ENCODE measurements at regions not wholly inside any gene's neighbourhood (a gene's known extent, or its start where the extent isn't known, plus 50 kb on each side); places are given as distances from the start of the nearest gene placed in this dataset.

DNA sequence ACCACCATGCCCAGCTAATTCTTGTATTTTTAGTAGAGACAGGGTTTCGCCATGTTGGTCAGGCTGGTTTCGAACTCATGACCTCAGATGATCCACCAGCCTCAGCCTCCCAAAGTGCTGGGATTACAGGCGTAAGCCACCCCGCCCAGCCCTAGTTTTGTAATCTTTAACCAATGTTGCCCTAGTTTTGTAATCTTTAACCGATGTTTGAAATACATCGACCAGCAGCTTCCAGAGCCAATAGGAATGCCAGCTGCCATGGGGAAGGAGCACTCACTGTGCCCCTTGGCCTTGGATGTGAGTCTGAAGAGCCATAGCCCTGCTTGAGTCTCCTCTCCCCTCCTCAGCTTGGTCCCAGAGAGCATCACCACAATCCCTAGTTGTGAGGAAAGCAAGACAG lies 209.3 kb upstream of the RGS6 start:
- DNase-seq = no peak

DNA sequence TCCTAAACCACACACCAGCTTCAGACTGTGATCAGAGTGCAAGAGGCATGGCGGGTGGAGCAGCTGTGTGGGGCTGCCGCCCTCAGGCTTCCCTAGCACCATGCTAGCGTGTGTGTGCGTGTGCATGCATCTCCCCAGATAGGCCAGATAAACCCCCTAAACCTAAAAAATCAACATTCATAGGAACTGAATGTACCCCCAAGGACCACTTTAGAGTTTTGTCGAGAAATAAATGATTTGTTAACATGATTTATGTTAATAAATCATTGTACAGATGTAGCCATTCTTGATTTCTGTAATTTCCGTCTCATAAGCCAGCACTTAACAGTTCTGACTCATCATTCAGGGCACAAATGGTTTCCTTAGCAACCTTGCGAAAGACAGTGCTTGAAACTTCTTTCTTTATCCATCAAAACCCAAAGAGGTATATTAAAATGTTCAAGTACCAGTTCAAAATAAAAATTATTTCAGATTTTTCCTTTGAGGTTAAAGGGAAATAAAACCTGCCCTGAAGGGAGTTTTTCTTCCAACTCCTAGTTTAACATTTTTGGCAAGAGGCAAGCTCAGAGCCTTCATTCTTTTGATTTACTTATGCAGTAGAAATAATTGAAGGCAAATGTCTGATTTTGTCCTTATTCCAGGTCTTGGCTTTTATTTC lies 206.2 kb upstream of the RGS6 start:
- DNase-seq = peak; percentile 73

DNA sequence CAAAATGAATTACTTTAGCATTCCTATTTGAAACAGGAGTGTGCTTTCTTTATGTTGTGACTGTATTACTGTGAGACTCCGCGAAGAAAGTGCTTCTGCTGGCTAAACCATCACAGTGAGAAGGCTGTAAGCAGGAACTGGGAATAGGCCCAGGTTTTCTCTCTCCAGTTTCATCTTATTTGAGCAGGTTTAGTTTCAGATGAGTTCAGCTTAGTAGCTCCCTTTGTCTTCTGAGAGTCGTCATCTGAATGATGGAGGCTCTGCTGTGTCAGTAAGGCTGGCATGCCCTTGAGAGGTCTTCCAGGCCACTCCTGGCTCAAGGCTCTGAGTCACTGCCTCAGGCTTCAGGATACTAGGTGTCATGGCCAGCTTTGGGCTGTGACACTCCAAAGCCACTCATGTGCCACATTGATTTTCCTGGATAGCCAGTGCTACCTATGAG lies 205.6 kb upstream of the RGS6 start:
- DNase-seq = peak; percentile 84

DNA sequence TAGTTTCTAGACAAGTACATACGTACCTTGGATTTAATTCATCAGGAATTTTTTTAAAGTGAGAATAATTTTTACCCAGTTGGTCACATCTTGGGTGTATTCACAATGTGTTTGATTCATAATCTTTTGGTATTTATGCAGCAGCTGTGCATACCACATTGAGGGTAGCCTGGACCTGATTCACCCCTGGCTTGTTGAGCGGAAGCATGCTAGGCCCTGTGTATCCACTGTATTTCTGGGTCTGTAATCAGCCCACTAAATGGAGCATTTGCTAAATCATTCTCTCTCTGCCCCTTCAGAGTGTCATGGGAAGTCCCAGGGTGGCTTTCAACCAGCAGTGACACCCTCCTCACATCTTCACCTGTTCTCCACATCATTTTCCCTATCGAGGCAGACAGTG lies 203.8 kb upstream of the RGS6 start:
- DNase-seq = no peak

DNA sequence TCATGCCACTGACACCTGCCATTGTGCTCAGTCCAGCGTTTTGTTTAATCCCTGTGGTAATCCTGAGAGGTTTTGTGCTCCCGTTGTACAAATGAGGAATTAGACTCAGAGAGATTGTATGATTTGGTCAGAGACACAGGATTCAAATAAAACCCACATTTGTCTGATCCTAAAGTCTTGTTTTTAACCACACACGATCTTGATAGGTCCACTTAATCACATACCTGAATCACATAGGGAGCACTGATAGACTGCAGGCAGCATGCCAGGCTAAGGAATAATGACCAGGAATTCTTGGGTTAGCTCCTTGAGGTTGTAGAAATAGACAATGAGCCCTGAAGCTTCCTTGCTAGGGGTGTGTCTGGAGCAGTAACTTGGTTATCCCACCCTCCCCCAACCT lies 202.6 kb upstream of the RGS6 start:
- DNase-seq = no peak

DNA sequence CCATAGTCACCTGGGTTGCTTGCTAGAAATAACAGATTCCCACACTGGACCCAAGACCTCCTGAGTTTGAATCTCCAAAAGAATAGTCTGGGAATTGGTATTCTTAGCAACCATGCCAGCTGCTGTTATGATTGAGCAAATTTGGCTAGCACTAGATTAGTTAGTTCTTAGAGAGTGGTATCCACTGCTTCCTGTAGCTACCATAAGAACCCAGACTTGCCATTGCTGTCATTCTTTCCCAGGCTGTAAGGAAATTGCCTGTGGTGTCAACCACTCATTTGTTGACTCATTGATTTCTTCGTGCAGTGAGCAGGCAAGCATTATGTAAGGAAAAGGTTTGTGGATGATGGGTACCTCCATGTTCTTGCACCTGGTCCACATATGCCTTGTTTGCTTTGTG lies 201.8 kb upstream of the RGS6 start:
- no peak for DNase-seq

DNA sequence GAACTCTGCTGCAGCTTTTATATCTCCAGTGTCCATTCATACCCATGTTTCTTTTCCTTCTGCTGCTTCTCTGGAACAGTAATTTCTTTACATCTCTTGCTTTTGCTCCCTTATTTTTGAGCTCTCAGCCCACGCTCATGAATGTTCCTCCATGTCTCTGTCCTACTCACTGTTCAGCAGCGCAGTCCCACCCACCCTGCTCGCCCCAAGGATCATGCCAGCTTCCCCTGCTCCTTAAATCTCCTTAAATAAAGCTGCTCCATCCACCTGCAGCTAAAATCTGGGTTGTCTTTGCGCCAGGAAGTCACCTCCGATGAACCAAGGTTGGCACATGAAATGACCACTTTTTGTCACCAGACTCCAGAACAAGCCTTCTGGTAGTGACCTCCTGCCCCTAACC lies 201.1 kb upstream of the RGS6 start:
- DNase-seq = no peak

DNA sequence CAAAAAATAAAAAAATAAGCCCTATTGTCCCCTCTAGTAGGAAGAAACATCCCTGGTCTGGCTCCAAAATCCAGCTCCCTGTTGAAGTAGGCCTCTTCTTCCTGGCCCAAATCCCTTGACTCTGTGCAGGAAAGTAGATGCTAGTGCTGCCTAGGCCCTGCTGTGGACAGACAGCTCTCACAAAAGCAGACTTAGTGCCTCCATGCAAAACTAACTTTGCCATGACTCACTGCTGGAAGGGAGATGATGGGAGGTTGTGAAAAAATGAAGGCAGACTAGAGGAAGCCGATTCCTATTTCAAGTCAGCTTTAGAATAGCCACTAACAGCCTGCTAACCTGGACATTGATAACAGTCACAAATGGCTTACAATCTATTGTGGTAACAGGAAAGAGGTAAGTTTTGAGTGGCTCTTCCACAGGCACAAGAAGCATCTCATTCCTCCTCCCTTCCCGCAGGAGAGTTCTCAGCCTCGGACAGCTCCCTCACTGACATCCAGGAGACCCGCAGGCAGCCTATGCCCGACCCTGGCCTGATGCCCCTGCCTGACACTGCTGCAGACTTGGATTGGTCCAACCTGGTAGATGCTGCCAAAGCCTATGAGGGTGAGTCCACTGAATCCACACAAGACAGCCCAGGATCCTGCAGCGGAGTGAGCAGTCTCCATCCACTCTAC lies 198.9 kb upstream of the RGS6 start:
- no peak for DNase-seq

DNA sequence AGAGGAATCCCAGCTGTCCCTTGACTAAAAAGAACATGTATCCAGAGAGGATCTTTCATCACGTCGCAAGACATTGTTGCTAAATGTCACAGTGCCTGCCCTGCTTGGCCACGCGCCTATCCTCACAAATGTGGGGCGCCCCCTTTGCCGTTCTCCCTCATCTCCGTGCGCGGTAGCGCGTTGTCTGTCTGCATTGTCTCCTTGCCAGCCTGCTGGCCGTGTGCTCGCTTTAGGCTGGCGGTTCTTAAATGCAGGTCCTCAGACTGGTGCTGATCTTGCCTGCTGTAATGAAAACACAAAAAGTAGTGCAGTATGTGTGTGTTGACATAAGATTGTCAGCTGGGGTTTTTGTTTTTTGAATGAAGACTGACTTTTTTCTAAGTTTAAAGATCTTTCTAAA lies 198.2 kb upstream of the RGS6 start:
- DNase-seq = peak; percentile 15

DNA sequence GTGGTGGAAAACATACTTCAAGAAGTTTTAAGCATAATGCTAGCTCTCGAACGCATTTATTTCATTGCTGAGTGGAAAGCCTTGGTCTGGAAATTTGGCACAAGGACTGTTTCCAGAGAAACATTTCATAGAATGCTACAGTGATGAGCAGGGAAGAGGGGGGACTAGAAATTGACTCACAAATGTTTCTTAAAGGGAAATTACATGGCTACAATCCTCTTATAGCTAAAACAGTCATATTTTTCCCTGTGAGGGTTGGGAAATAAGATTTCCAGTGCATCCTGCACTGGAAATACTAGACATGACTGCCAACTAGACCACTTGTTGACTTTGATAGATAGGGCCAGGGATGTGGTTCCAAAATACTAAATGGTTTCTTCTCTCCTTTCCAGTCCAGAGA lies 197.3 kb upstream of the RGS6 start:
- peak; percentile 83 for DNase-seq

DNA sequence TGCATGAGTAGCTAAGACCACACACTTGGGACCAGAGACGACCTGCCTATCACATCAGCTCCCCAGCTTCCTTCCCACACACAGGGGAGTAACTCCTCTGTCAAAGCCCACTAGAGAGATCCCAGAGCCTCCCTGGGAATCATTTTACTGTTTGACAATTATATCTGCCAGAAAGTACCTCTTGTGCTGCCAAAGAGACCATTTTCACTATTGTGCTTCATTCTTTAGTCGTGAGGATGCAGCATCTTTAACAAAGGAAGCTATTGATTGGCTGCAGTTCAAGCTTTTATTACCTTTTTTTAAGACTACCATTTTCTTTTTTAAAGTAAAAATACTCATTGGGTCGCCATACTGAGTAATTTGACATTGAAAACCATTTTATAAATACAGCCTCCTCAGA lies 194.5 kb upstream of the RGS6 start:
- no peak for DNase-seq

DNA sequence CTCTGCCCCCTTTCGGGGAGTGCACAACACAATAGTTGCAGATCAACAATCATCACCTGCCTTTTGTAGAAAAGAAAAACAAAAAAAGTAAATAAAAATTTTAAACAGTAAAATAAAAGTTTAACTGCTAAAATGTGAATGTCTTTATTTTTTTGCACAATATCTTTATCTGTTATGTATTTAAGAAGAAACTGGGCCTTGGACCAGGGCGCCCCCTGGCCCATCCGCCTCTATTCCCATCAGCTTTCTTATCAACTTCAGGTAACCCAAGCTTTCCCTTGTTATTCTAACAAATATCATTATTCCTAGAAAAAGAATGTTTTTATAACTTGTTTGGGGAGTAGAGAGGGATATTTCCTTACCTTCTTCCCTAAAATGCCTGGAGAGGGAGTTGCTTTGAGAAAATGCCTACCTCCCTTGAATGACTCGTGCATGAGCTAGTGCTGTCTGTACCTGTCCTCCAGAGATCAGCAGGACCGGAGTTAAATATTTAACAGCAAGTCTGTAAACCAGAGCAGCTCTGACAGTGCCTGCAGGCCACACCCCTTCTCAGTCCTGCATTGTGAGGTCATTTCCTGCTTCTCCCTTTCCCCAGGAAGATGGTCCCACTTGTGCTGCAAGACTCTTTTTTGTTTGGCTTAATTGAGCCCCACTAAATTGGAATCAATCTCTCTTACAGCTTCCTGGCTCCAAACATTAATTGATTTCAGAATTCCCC lies 192.8 kb upstream of the RGS6 start:
- no peak for DNase-seq

DNA sequence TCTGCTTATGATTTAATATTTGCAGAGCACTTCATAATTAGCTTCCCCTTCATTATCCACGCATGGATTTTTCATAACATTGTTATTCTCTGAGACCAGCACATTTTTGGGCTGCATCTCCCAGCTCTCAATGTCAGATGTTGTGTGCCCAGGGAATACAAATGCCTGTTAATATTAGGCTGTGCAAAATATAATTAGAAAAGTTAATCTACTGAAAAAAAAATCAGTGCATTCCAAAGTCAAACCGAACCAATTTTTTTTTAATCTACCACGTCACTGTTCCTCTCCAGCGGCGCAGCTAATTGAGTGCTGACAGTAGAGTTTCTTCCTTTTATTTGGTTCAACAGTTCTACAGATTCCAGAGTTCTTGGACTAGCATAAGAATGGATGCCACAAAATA lies 191.0 kb upstream of the RGS6 start:
- no peak for DNase-seq

DNA sequence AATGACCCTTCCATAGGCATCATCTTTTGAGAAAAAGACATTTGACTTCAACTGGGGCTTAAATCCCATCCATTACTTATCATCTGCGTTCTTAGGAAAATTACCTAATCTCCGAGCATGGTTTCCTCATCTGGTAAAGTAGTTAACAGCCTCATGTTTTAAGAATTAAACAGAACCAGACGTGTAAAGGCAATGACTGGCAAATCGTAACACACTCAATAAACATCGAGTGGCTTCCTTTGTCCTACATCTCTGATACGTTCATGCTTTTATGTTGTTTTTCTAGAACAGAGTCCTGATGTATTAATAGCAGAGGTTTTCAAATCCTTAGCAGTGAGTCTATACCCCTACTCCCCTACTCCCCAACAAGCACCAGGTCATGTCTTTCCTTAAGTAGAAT lies 189.7 kb upstream of the RGS6 start:
- DNase-seq = no peak

DNA sequence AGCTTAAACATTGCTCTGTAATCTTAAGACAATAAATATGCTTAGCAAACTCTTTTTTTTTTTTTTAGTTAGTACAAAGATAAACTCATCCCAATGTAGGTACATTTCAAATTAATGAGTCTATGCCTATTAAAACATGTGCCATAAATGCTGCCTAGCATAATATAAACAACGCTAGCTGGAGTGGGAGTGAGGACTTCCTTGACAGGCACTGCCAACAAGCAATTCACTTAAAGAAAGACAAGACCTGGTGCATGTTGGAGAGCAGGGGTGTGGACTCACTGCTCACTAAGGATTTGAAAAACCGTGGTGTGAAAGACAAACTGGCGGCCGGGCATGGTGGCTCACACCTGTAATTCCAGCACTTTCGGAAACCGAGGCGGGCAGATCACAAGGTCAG lies 187.2 kb upstream of the RGS6 start:
- no peak for DNase-seq

DNA sequence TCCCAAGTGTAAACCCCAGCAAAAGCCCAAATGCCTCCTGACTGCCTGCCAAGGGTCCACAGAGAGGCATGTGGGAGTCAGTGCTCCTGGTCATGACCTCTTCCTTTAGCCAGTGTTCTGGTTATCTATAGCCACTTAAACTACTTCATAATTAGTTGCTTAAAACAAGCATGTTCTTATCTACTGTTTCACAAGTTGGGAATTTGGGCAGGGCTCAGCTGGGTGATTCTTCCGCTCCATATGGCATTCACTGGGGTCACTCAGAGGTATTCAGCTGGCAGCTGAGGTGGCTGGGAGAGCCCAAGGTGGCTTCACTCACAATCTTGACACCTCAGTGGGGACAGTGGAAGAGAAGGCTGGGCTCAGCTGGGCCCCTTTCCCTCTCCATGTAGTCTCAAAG lies 184.0 kb upstream of the RGS6 start:
- no peak for DNase-seq

DNA sequence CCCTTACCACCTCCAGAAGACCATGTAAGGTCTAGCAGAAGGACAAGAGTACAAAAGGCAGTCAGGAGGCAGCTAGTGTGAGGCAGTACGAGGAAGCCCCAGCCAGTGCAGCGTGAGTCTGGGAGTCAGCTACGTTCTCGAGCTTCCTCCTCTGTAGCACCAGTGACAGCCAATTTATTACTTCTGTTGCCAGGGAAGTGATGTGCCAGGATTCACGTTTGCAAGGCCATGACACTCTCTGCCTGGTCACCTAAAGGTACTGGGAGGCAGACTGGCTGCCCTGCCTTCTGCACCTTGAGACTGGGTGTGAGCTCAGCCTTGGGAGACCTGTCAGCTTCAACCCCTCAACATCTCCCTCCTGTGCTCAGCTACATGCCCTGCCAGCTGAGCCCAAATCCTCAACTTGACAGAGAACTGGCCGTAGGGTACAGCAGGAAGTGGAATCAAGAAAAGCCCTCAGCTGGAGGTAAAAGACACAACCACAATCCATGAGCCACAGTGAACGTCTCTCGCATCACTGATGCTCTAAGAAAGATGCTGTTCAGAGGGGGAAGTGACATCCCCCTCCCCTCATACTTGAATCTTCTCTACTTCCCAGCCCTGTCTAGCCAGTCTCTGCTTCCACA lies 182.5 kb upstream of the RGS6 start:
- no peak for DNase-seq

DNA sequence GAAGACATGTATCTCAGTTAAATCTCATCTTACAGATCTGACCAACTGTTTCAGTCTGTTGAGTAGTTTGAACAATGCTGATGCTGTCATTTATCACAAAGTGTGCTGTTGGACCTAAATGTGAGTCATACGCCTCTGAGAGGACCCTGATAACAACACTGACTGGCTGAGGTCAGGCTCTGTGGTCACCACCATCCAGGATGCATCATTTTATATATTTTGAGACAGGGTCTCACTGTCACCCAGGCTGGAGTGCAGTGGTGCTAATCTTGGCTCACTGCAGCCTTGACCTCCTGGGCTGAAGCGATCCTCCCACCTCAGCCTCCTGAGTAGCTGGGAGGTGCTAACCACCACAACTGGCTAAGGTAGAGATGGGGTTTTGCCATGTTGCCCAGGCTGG lies 181.0 kb upstream of the RGS6 start:
- DNase-seq = no peak

DNA sequence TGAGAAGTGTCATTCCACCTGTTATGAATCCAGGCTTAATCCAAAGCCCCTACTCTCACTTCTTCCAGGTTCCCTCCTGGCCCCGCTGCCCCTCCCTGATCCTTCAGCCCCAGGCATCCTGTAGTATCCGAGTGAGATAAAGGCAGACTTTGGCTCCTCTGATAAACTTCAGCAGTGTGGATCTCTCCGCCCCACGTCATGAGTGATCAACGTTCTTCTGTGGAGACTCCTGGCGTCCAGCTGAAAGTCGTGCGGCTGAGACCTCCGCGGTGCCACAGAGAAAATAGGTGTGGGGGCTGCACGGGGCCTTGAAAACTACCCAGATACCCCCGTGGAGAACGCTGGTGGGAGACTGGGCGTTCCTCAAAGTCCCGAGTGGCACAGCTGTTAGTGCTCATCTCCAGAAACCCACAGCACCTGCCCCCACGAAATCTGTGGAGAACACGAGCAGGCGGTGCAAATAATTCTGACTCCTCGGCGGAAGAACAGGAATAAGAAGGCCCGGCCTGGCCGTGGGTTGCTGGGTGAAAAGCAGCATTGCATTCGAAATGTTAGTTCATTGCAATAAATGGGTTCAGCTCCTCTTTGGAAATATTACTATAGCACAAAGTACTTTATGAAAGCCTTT lies 180.0 kb upstream of the RGS6 start:
- no peak for DNase-seq

DNA sequence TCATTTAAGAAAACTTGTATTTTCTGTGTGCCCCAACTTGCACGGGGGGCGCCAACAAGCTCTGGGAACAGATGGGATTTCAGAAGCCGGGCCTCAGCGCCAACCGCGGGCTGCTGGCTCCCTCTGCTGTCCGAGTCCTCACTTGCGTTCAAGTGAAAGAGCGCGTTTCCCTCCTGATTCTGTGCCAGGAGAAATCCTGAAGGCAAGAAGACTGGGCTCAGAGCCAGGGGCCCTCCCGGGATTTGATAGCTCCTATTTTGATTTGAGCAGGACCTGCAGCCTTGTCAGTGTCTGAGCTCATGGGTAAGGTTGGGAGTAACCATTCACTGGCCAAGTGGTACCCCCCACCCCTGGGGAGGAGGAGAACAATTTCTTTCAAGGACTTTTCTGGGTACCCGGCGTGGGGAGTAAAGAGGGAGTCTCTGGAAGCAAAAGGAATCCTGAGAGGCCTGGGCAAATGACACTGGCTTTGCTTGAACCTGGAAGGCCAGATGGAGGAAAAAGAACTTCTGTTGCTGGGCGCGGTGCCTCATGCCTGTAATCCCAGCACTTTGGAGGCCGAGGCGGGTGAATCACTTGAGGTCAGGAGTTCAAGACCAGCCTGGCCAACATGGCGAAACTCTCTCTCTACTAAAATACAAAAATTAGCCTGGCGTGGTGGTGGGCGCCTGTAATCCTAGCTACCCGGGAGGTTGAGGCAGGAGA lies 179.0 kb upstream of the RGS6 start:
- peak; percentile 87 for DNase-seq

DNA sequence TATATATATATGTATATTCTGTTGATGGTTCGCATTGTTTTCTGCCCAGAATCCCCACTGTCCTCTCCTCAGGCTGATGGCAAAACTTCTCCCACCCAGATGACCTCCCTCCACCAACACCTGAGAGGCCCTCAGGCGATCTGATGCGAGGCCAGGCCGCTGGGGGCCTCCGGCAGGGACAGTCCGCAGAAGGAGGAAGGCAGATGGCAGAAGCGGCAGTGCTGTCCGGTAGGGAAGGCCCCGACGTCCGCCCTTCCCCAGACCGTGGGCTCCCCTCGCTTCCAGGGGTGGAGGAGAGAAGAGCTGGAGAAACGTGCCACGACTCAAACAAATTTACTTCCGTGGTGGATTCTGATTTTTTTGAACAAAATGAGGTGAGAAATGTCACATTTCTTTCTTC lies 178.3 kb upstream of the RGS6 start:
- DNase-seq = no peak

DNA sequence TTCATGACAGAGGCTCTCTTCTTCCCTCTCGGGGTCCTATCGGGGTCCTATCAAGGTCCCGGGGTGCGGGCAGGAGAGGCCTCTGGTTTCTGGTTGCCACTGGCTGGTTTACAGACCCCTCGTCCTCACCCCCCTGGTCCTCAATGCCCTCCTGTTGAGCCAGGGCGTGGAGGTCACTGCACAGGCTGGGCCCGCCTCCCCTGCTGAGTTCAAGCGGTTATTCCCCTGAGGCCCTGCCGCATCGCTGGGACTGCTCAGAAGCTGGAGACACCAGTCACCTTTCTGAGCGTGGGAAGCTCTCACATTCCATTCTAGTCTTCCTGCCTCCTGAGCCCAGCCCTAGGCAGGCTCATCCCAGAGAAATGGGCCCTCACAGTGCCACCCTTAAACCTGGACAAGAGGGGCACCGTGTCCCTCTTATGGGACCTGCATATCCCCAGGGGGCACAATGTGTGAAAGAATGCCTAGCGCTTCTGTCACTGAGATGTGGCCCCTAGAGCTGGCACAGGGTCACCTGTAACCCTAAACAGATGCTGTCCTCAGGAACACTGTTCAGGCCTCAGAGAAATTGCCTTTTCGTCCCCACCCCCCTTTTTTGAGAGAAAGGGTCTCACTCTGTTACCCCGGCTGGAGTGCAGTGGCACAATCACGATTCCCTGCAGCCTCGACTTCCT lies 177.7 kb upstream of the RGS6 start:
- DNase-seq = no peak

All from hindlimb muscle (tissue), 1 donor.